IPS-20b (cell line): ENCODE measurements at regions not wholly inside any gene's neighbourhood (a gene's known extent, or its start where the extent isn't known, plus 50 kb on each side); places are given as distances from the start of the nearest gene placed in this dataset.

Experiments
- H3K27ac ChIP-seq: one replicate; pipeline ENCODE4 v1.5.1; 2013; ENCODE audit warnings: low read length
- H3K27me3 ChIP-seq: 2 replicates; pipeline ENCODE4 v1.6.1; 2013; ENCODE audit warnings: mild to moderate bottlenecking, low read length, inconsistent platforms; ENCODE audit not compliant: insufficient read depth
- H3K36me3 ChIP-seq: 2 replicates; pipeline ENCODE4 v1.6.1; 2013; ENCODE audit warnings: low read depth, mild to moderate bottlenecking, inconsistent platforms, low read length, moderate library complexity; ENCODE audit not compliant: insufficient read depth
- H3K4me1 ChIP-seq: 2 replicates; pipeline ENCODE4 v1.6.1; 2013; ENCODE audit warnings: mild to moderate bottlenecking, control low read depth, inconsistent platforms, low read length, moderate library complexity; ENCODE audit not compliant: insufficient read depth
- H3K4me3 ChIP-seq: 2 replicates; pipeline ENCODE4 v1.5.1; 2013; ENCODE audit warnings: mild to moderate bottlenecking, low read length, inconsistent platforms
- H3K9ac ChIP-seq: 2 replicates; pipeline ENCODE4 v1.6.1; 2013; ENCODE audit warnings: low read depth, mild to moderate bottlenecking, inconsistent platforms, low read length, moderate library complexity
- H3K9me3 ChIP-seq: 2 replicates; pipeline ENCODE4 v1.6.1; 2013; ENCODE audit warnings: mild to moderate bottlenecking, low read depth, low read length, inconsistent platforms; ENCODE audit not compliant: insufficient read depth

DNA sequence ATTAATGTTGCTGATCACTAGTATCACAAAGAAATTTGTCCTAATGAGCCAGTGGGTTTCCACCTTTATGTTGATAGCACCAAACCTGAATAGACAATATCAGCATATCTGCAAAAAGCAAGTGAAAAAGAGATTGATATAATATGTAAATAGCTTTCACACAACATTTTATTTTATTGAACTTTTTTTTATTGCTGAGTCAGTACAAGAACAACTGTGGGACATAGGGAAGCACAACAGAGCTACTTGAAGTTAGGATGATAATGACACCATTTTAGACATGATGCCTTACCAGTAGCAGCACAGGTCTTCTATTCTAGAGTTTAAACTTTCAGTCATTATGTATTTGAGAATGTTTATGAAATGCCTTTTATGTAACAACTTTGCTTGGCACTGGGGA is 554.1 kb upstream of the SETBP1 start:
- no peaks in the 10 kb centered on the region for H3K4me1 ChIP-seq

DNA sequence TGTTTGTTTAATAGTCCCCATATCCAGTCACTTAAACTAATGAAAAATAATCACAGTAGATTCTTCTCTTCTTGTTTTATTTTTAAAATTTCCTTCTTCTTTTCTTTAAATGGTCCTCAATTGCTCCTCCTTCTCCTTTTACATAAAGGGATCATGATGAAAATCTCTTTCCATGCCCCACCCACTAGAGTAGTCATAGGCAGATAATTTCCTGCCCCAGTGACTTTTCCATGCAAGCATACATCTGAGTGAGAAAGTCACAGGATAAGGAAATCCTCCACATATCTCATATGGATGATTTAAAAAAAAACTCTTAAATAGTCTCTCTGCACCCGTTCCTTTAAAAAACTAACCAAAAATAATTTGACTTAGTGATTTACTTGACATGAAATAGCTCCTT is 552.3 kb upstream of the SETBP1 start:
- no peaks in the 10 kb centered on the region for H3K27me3 ChIP-seq
- no peaks in the 10 kb centered on the region for H3K36me3 ChIP-seq
- H3K4me3 ChIP-seq, result no peak overlapping the region
- no peaks in the 10 kb centered on the region for H3K4me1 ChIP-seq
- H3K9me3 ChIP-seq, result no peaks in the 10 kb centered on the region
- H3K27ac ChIP-seq, result no peak overlapping the region
- H3K9ac ChIP-seq, result no peak overlapping the region

More for the DNA sequence above, 554.1 kb upstream of the SETBP1 start:
- H3K9me3 ChIP-seq, result no peaks in the 10 kb centered on the region
- H3K27ac ChIP-seq, result no peak overlapping the region
- no peak overlapping the region for H3K9ac ChIP-seq
- no peaks in the 10 kb centered on the region for H3K27me3 ChIP-seq
- H3K4me3 ChIP-seq, result no peak overlapping the region
- H3K36me3 ChIP-seq, result no peaks in the 10 kb centered on the region

DNA sequence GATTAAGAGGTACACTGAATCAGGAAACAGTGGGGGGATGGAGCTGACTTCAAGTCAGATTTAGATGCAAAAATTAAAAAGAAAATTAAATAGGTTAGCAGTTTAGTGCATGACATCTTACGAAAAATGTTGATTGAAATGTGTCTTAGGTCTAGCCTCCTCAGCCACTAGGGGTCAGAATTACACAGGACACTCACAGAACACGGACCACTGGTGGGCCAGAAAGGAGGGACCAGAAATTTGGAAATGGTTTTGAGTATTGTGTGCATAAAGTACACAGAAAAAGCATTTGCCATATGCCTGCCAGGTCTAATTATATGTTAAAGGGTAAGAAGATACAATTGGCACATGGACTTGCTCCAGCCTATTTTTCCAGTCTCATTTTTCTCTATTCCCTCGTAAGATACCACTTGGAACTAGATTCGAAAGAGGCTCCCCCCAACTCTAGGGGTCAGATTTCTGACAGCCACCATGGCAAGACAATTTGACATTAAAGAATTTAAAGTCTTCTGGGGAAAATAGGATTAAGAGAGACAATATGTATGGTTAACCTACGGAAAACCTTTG is 550.2 kb upstream of the SETBP1 start:
- no peaks in the 10 kb centered on the region for H3K27me3 ChIP-seq
- no peaks in the 10 kb centered on the region for H3K36me3 ChIP-seq
- H3K4me1 ChIP-seq, result no peaks in the 10 kb centered on the region
- no peaks in the 10 kb centered on the region for H3K9me3 ChIP-seq
- H3K27ac ChIP-seq, result no peak overlapping the region
- no peak overlapping the region for H3K9ac ChIP-seq
- no peak overlapping the region for H3K4me3 ChIP-seq

DNA sequence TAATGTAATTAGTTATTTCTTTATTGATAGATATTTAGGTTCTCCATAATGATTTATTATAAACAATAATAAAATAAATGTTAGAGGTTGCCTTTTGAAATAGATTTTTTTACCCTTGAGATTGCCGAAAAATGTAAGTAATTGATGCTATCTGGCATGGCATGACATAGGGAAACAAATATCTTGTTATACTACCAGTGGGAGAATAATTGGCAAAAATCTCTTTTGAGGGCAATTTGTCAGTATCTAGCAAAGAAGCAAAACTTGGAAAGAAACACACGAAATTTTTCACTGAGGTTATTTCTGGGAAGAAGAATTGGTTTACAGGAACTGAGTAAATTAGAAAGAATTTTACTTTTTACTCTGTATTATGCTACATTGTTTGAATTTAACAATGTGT is 547.2 kb upstream of the SETBP1 start:
- H3K36me3 ChIP-seq, result no peaks in the 10 kb centered on the region
- H3K4me1 ChIP-seq, result no peaks in the 10 kb centered on the region
- H3K27me3 ChIP-seq, result no peaks in the 10 kb centered on the region
- no peaks in the 10 kb centered on the region; the same call in 1 of the 2 replicates for H3K9me3 ChIP-seq
- no peak overlapping the region for H3K9ac ChIP-seq
- no peak overlapping the region for H3K4me3 ChIP-seq
- H3K27ac ChIP-seq, result no peak overlapping the region

DNA sequence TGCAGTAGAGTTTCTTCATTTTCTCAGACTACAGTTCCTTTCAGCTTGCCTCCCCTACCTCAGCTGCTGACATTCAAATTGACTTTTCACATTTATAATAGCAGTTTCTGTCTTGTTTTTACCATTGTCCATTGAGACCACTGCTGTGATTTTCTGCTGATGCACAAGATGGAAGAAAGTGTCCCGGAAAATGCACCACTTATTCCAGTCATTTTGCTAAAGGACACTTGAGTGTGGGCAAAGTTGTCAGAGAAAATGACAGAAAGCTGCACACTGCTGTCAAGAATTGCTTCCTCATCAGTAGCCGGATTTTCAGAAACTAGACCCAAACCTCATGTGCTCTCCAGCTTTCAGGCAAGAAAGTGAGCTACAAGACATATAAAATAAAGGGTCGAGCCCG is 546.2 kb upstream of the SETBP1 start:
- Histone ChIP-seq H3K27ac (no peak overlapping the region), H3K9me3 (no peaks in the 10 kb centered on the region; the same call in 1 of the 2 replicates), H3K36me3 (no peaks in the 10 kb centered on the region), H3K9ac (no peak overlapping the region), H3K4me1 (no peaks in the 10 kb centered on the region), H3K27me3 (no peaks in the 10 kb centered on the region), H3K4me3 (no peak overlapping the region)

DNA sequence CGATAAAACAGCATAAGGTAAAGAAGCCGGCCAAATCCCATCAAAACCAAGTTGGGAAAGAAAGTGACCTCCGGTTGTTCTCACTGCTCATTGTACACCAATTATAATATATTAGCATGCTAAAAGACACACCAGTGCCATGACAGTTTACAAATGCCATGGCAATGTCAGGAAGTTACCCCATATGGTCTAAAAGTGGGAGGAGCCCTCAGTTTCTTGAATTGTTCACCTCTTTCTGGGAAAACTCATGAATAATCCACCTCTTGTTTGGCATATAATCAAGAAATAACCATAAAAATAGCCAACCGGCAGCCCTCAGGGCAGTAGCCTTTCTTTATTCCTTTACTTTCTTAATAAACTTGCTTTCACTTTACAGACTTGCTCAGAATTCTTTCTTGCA is 544.9 kb upstream of the SETBP1 start:
- Histone ChIP-seq H3K9ac (no peak overlapping the region), H3K36me3 (no peaks in the 10 kb centered on the region), H3K4me1 (no peaks in the 10 kb centered on the region), H3K4me3 (no peak overlapping the region), H3K9me3 (no peaks in the 10 kb centered on the region; the same call in 1 of the 2 replicates), H3K27me3 (no peaks in the 10 kb centered on the region), H3K27ac (no peak overlapping the region)

DNA sequence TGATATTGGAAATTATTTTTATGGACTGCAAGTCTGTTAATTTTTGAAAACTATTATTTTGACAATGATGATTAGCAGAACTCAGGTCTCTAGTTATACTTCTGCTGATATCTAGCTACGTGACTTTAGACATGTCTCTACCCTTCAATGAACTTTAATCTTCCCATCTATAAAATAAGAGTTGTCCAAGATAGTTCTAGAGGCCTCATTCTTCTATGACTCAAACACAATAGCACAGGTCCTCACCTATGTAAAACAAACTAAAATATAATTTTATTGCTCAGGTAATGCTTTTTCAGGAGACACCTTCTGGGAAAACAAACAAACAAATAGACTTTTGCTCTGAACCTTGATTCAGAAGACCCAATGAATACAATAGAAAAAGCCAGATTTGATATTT is 544.4 kb upstream of the SETBP1 start:
- Histone ChIP-seq H3K27me3 (no peaks in the 10 kb centered on the region), H3K9ac (no peak overlapping the region), H3K4me1 (no peaks in the 10 kb centered on the region), H3K27ac (no peak overlapping the region), H3K9me3 (no peaks in the 10 kb centered on the region; the same call in 1 of the 2 replicates), H3K4me3 (no peak overlapping the region), H3K36me3 (no peaks in the 10 kb centered on the region)

DNA sequence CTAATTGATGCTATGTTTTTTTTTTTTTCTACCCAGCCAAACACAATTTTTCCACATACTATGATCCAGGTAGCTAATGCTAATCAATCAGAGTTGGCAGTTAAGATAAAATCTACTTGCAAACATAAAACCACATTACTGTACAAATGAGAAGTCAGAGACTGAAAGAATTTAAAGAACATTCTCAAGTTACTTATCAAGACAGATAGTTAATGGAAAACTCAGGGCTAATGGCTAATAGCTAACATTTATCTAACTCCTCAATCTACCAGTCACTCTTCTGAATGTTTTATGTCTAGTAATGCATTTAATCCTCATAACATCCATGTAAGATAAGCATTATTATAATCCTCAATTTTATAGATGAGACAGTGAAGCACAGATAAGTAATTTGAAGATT is 537.6 kb upstream of the SETBP1 start:
- H3K4me1 ChIP-seq, result no peaks in the 10 kb centered on the region
- no peaks in the 10 kb centered on the region for H3K27me3 ChIP-seq
- no peak overlapping the region for H3K27ac ChIP-seq
- no peak overlapping the region for H3K4me3 ChIP-seq
- no peaks in the 10 kb centered on the region for H3K36me3 ChIP-seq
- H3K9me3 ChIP-seq, result no peaks in the 10 kb centered on the region; the same call in 1 of the 2 replicates
- no peak overlapping the region for H3K9ac ChIP-seq

DNA sequence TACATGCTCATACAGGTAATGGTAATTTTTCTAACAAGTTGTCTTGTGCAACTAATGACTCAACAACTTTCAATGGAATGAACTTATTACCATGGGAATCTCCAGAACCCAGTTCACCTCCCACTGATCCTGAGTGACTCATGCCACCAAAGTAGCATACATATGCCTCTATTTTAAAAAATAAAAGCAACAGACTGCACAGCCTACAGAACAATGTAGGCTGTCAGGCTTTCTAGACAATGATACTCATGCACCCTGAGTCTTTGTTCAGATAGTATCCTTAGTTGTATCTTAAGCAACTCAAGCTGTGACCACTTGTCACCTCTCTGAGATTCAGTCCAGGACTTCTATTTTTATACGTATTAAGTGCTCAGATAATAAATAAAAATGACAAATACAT is 531.0 kb upstream of the SETBP1 start:
- Histone ChIP-seq H3K36me3 (no peaks in the 10 kb centered on the region), H3K27ac (no peak overlapping the region), H3K27me3 (no peaks in the 10 kb centered on the region), H3K9ac (no peak overlapping the region), H3K4me1 (peaks cover 3% of the 10 kb centered on the region; the same call in 1 of the 2 replicates), H3K4me3 (no peak overlapping the region), H3K9me3 (no peaks in the 10 kb centered on the region)

DNA sequence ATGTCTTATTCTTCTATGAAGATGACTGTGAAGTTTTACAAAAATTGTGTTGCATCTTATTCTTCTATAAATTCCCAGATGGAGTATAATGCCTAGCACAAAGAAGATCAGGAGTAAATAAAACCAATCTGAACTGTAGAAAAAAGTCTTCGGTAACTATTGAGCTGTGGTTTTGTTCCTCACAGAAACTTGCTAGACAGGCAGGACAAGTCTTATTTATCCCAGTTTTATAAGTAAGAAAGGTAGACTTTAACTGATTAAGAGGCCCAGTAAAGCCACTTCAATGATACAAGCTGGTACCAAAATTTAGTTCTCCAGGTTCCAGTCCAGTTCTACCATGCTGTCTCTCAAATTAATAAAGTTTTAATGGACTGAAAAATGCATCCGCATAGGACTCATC is 526.7 kb upstream of the SETBP1 start:
- Histone ChIP-seq H3K9me3 (no peaks in the 10 kb centered on the region), H3K27me3 (no peaks in the 10 kb centered on the region), H3K27ac (no peak overlapping the region), H3K4me3 (no peak overlapping the region), H3K9ac (no peak overlapping the region), H3K4me1 (peaks cover 3% of the 10 kb centered on the region; the same call in 1 of the 2 replicates), H3K36me3 (no peaks in the 10 kb centered on the region)

DNA sequence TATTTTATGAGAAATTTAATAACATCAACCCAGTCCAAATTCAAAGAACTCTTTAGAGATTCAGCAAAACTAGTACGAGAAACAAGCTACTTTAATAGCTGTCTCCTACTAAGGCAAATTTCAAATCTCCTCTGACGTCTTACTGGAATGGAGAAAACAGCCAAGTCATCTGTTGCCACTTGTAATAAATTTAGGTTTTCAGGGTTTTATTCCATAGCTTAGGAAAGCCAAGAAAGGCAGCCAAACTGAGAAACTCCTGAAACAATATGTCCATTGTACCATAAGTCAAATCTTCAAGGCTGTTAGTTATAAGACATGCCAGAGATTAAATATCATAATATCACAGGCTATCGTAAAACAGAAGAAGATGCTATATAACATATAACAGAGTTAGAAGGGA is 524.6 kb upstream of the SETBP1 start:
- no peaks in the 10 kb centered on the region for H3K9me3 ChIP-seq
- no peaks in the 10 kb centered on the region for H3K4me1 ChIP-seq
- no peak overlapping the region for H3K4me3 ChIP-seq
- H3K27ac ChIP-seq, result no peak overlapping the region
- no peaks in the 10 kb centered on the region for H3K27me3 ChIP-seq
- no peak overlapping the region for H3K9ac ChIP-seq
- H3K36me3 ChIP-seq, result no peaks in the 10 kb centered on the region

DNA sequence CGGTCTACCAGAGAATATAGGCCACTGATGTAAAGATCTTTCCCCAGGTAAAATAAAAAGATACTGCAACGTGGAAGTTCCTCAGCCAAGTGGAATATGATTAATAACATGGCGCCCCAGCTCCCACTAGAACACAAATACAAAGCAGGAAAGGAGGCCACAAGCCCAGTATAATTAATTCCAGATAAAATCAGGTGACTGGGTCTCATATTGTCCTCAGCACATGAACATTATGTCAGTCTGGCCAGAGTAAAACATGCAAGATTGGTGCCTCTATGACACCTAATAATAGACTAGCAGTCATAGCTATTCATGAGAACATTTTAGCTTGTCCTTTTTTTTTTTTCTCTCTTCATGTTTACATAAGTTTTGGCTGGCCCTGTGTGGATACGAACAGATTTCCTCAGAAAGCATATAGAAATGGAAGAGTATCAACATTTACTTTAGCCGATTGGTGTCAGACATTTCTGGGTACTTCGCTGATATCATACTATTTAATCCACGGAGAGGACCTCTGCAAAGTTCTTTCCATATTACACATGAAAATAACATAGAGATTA is 523.8 kb upstream of the SETBP1 start:
- H3K36me3 ChIP-seq, result no peaks in the 10 kb centered on the region
- H3K4me3 ChIP-seq, result no peak overlapping the region
- H3K27ac ChIP-seq, result no peak overlapping the region
- no peaks in the 10 kb centered on the region for H3K4me1 ChIP-seq
- no peaks in the 10 kb centered on the region for H3K9me3 ChIP-seq
- no peak overlapping the region for H3K9ac ChIP-seq
- no peaks in the 10 kb centered on the region for H3K27me3 ChIP-seq
